ENCODE measurements at regions not wholly inside any gene's neighbourhood (a gene's known extent, or its start where the extent isn't known, plus 50 kb on each side); places are given as distances from the start of the nearest gene placed in this dataset.

GRCh38 chr9:82553654-82554366, 509.1 kb downstream of the RASEF start:
- Histone ChIP-seq H3K27ac (ENCODE audit: low read length) (no peak overlapping the region), H3K9me3 (replicated peaks; ENCODE audit: control insufficient read depth, low read depth, low read length) (no peaks in the 10 kb centered on the region), H3K4me3 (ENCODE audit: low read length) (no peak overlapping the region), H3K36me3 (ENCODE audit: control insufficient read depth, insufficient read depth, low read length) (no peaks in the 10 kb centered on the region), H3K27me3 (ENCODE audit: control insufficient read depth, insufficient read depth, low read length) (no peaks in the 10 kb centered on the region), H3K4me1 (ENCODE audit: control insufficient read depth, insufficient read depth, low read length) (peaks cover 2% of the 10 kb centered on the region)
- 81% methylated on average over 4 of the region's 8 CpGs for WGBS (ENCODE audit: insufficient coverage)
- DNase-seq, result no peak

DNA sequence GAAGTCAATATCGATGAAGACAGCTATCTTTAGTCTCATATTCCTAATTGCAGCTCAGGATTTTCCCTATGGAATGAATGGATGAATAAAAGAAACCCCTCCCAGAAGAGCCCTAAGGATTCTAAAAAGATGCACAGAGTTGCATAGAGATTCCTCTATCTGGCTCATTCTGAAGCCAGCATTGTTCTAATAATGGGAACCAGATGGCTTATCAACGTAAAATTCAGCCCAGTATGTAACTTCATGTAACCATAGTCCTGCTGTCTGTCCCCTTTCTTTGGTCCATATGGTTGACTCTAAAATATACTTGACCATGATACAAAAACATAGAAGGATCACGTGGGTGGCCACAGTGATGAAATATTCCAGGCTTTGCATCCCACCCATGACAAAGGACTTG, 508.6 kb downstream of the RASEF start:
- WGBS (ENCODE audit: insufficient coverage), result 17% methylated on average over 1 of the region's 3 CpGs
- no peaks in the 10 kb centered on the region for H3K36me3 ChIP-seq (ENCODE audit: control insufficient read depth, insufficient read depth, low read length)
- no peak overlapping the region for H3K27ac ChIP-seq (ENCODE audit: low read length)
- DNase-seq, result peak; percentile 58
- H3K4me1 ChIP-seq (ENCODE audit: control insufficient read depth, insufficient read depth, low read length), result peaks cover 2% of the 10 kb centered on the region
- no peak overlapping the region for H3K4me3 ChIP-seq (ENCODE audit: low read length)
- no peaks in the 10 kb centered on the region for H3K27me3 ChIP-seq (ENCODE audit: control insufficient read depth, insufficient read depth, low read length)
- H3K9me3 ChIP-seq (replicated peaks; ENCODE audit: control insufficient read depth, low read depth, low read length), result no peaks in the 10 kb centered on the region

GRCh38 chr9:82555031-82555430, 507.9 kb downstream of the RASEF start:
- no peaks in the 10 kb centered on the region for H3K9me3 ChIP-seq (replicated peaks; ENCODE audit: control insufficient read depth, low read depth, low read length)
- no peaks in the 10 kb centered on the region for H3K36me3 ChIP-seq (ENCODE audit: control insufficient read depth, insufficient read depth, low read length)
- no peak overlapping the region for H3K4me3 ChIP-seq (ENCODE audit: low read length)
- WGBS (ENCODE audit: insufficient coverage), result no CpG with 5 or more reads among the region's 1 CpG
- no peak overlapping the region for H3K27ac ChIP-seq (ENCODE audit: low read length)
- DNase-seq, result no peak
- peaks cover 2% of the 10 kb centered on the region for H3K4me1 ChIP-seq (ENCODE audit: control insufficient read depth, insufficient read depth, low read length)
- H3K27me3 ChIP-seq (ENCODE audit: control insufficient read depth, insufficient read depth, low read length), result no peaks in the 10 kb centered on the region

DNA sequence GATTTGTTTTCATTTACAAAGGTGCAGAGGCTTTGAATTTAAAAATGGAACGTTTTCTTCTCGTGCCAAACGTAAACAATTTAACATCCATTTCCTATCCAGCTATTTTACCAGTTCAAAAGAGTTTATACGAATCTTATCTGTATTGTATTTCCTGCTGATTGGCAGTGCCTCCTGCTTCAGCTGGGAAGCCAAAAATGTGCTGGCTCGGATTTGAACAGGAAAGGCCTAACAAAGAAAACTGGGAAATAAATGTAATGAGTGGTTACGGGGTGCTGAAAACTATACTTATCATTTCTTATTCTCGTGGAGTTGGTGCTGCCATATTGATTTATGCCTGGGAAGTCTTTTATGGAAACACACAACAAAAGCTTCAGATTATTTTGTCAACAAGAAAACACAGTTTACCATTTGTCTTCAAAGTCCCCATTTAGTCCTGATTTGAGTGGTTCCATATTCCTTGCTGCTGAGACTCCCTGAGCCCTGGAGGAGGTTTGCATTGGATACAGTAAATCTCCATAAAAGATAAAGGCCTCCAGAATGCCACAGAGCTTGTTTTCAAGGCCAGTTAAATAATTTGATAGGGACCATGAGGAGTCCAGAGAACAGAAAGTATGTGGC, 507.4 kb downstream of the RASEF start:
- DNase-seq, result peak; percentile 45
- Histone ChIP-seq H3K4me3 (ENCODE audit: low read length) (no peak overlapping the region), H3K9me3 (replicated peaks; ENCODE audit: control insufficient read depth, low read depth, low read length) (no peaks in the 10 kb centered on the region), H3K36me3 (ENCODE audit: control insufficient read depth, insufficient read depth, low read length) (no peaks in the 10 kb centered on the region), H3K4me1 (ENCODE audit: control insufficient read depth, insufficient read depth, low read length) (peaks cover 2% of the 10 kb centered on the region), H3K27me3 (ENCODE audit: control insufficient read depth, insufficient read depth, low read length) (no peaks in the 10 kb centered on the region), H3K27ac (ENCODE audit: low read length) (no peak overlapping the region)
- no CpG with 5 or more reads among the region's 7 CpGs for WGBS (ENCODE audit: insufficient coverage)

- H3K4me1 ChIP-seq (ENCODE audit: control insufficient read depth, insufficient read depth, low read length), result peaks cover 2% of the 10 kb centered on the region
- WGBS (ENCODE audit: insufficient coverage), result no CpG with 5 or more reads among the region's 1 CpG
- no peaks in the 10 kb centered on the region for H3K27me3 ChIP-seq (ENCODE audit: control insufficient read depth, insufficient read depth, low read length)
- no peak overlapping the region for H3K27ac ChIP-seq (ENCODE audit: low read length)
- H3K36me3 ChIP-seq (ENCODE audit: control insufficient read depth, insufficient read depth, low read length), result no peaks in the 10 kb centered on the region
- no peak overlapping the region for H3K4me3 ChIP-seq (ENCODE audit: low read length)
- no peaks in the 10 kb centered on the region for H3K9me3 ChIP-seq (replicated peaks; ENCODE audit: control insufficient read depth, low read depth, low read length)
- peak; percentile 24 for DNase-seq
Measured at GRCh38 chr9:82558346-82558745, 504.6 kb downstream of the RASEF start.

DNA sequence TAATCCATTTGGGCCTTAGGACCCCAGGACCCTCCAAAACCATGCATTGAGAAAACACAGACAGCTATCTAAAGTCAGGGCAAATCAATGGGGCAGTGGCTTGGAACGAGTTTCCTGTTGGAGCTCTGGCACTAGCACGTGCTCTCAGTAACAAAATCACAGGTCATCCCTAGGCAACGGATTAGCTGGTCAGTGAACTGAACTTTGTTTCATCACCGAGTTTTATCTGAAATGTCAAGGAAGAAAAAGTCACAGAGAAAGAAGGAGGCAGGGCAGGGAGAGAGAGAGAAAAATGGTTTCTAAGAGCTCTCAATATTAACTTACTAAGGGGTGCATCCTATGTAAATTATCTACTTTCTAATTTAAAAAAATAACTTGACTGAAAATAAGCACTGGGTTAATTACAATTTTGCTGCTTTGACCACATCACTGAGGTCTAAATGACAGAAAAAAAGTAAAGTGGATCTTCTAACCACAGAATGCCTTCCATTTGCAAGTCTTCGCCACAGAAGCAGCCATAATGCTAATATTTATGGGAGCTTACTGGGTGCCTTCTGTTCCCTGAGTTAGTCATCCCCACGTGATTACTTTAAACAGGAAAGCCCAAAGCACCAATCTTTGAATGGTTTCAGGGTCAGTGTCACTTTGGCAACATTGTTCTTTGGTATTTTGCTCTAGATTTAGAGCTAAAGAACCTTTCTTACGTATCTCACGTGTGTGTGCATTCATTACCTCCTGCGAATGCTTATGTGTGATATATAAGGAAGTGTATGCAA, 503.9 kb downstream of the RASEF start:
- Histone ChIP-seq H3K9me3 (replicated peaks; ENCODE audit: control insufficient read depth, low read depth, low read length) (no peaks in the 10 kb centered on the region), H3K4me3 (ENCODE audit: low read length) (no peak overlapping the region), H3K27me3 (ENCODE audit: control insufficient read depth, insufficient read depth, low read length) (no peaks in the 10 kb centered on the region), H3K36me3 (ENCODE audit: control insufficient read depth, insufficient read depth, low read length) (no peaks in the 10 kb centered on the region), H3K27ac (ENCODE audit: low read length) (no peak overlapping the region), H3K4me1 (ENCODE audit: control insufficient read depth, insufficient read depth, low read length) (peaks cover 2% of the 10 kb centered on the region)
- no peak for DNase-seq
- WGBS (ENCODE audit: insufficient coverage), result 79% methylated on average over 3 of the region's 9 CpGs

DNA sequence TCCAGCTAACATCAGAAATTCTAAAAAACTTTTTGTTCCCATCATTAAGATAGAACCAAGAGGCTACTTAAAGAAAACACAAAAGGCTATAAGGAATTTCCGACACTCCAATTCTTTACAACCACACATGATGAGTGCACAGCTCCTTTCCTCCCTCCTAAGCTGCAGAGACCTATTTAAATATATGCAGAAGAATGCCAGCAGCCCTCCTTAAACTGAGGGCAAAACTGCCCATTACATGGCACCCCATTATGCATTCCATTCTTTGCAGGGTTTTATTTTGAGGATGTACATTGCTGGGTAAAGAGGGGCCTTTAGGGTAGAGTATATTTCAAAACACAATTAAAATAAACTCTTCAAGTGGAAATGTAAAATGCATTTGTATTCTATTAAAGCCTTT, 502.9 kb downstream of the RASEF start:
- Histone ChIP-seq H3K36me3 (ENCODE audit: control insufficient read depth, insufficient read depth, low read length) (no peaks in the 10 kb centered on the region), H3K27me3 (ENCODE audit: control insufficient read depth, insufficient read depth, low read length) (no peaks in the 10 kb centered on the region), H3K4me1 (ENCODE audit: control insufficient read depth, insufficient read depth, low read length) (peaks cover 3% of the 10 kb centered on the region), H3K9me3 (replicated peaks; ENCODE audit: control insufficient read depth, low read depth, low read length) (no peaks in the 10 kb centered on the region), H3K27ac (ENCODE audit: low read length) (no peak overlapping the region), H3K4me3 (ENCODE audit: low read length) (no peak overlapping the region)
- WGBS (ENCODE audit: insufficient coverage), result 100% methylated on average over 1 of the region's 1 CpG
- DNase-seq, result no peak

GRCh38 chr9:82560457-82560904, 502.5 kb downstream of the RASEF start:
- Histone ChIP-seq H3K36me3 (ENCODE audit: control insufficient read depth, insufficient read depth, low read length) (no peaks in the 10 kb centered on the region), H3K4me3 (ENCODE audit: low read length) (no peak overlapping the region), H3K9me3 (replicated peaks; ENCODE audit: control insufficient read depth, low read depth, low read length) (no peaks in the 10 kb centered on the region), H3K27ac (ENCODE audit: low read length) (no peak overlapping the region), H3K27me3 (ENCODE audit: control insufficient read depth, insufficient read depth, low read length) (no peaks in the 10 kb centered on the region), H3K4me1 (ENCODE audit: control insufficient read depth, insufficient read depth, low read length) (peaks cover 8% of the 10 kb centered on the region)
- WGBS (ENCODE audit: insufficient coverage), result no CpG with 5 or more reads among the region's 9 CpGs
- no peak for DNase-seq

DNA sequence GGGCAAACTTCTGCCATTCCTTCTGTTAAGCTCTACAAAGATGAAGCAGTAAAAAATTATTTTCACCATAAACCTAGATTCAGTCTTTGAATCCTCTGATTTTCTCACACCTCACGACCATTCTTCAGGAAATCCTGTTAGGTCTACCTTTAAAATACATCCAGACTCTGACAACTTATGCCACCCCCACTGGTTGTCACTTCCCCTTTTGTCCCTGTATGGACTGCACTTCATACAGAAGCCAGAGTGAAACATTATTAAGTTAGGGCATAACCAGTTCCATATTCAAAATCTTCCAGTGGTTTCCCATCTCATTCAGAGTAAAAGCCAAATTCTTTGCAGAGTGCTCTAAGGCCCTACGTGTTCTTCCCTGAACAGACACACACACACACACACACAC, 499.8 kb downstream of the RASEF start:
- Histone ChIP-seq H3K4me3 (ENCODE audit: low read length) (no peak overlapping the region), H3K27me3 (ENCODE audit: control insufficient read depth, insufficient read depth, low read length) (no peaks in the 10 kb centered on the region), H3K4me1 (ENCODE audit: control insufficient read depth, insufficient read depth, low read length) (peaks cover 7% of the 10 kb centered on the region), H3K9me3 (replicated peaks; ENCODE audit: control insufficient read depth, low read depth, low read length) (no peaks in the 10 kb centered on the region), H3K27ac (ENCODE audit: low read length) (no peak overlapping the region), H3K36me3 (ENCODE audit: control insufficient read depth, insufficient read depth, low read length) (no peaks in the 10 kb centered on the region)
- no peak for DNase-seq
- 63% methylated on average over 2 of the region's 2 CpGs for WGBS (ENCODE audit: insufficient coverage)

- no peak overlapping the region for H3K27ac ChIP-seq (ENCODE audit: low read length)
- no CpG with 5 or more reads among the region's 2 CpGs for WGBS (ENCODE audit: insufficient coverage)
- H3K4me3 ChIP-seq (ENCODE audit: low read length), result no peak overlapping the region
- no peaks in the 10 kb centered on the region for H3K9me3 ChIP-seq (replicated peaks; ENCODE audit: control insufficient read depth, low read depth, low read length)
- H3K27me3 ChIP-seq (ENCODE audit: control insufficient read depth, insufficient read depth, low read length), result no peaks in the 10 kb centered on the region
- peaks cover 7% of the 10 kb centered on the region for H3K4me1 ChIP-seq (ENCODE audit: control insufficient read depth, insufficient read depth, low read length)
- no peaks in the 10 kb centered on the region for H3K36me3 ChIP-seq (ENCODE audit: control insufficient read depth, insufficient read depth, low read length)
- no peak for DNase-seq
Measured at GRCh38 chr9:82563841-82564240, 499.1 kb downstream of the RASEF start.

Measured in muscle of leg (tissue), 3 donors.